SK-N-SH (cell line): ENCODE measurements at regions not wholly inside any gene's neighbourhood (a gene's known extent, or its start where the extent isn't known, plus 50 kb on each side); places are given as distances from the start of the nearest gene placed in this dataset.

Experiments used
- CTCF ChIA-PET: fragments of 300-600, 350-600 bp; formaldehyde crosslinking; extraction: SDS; loops from one replicate; lab custom pipeline; 2021; lab: Yijun Ruan, JAX
- POLR2A ChIA-PET: fragments of 350-600 bp; sonication (Branson Sonifier 250); formaldehyde crosslinking; extraction: SDS; loops from one replicate; lab custom pipeline; 2020; ENCODE audit warnings: antibody characterized with exemption, inconsistent platforms; lab: Yijun Ruan, JAX
- DNase-seq: peaks from one replicate; pipeline ENCODE4 v3.0.0; 2012
- H2AFZ ChIP-seq: fragments of 200-600 bp; sonication (generic); 2 replicates; pipeline ENCODE4 v1.8.1; 2016; ENCODE audit warnings: antibody characterized with exemption, mild to moderate bottlenecking, low read depth
- H3F3A ChIP-seq: fragments of 200-600 bp; sonication (generic); replicated peaks from 2 replicates; pipeline ENCODE3; 2016; ENCODE audit warnings: antibody characterized with exemption, mild to moderate bottlenecking; ENCODE audit not compliant: insufficient read depth
- H3K27ac ChIP-seq, 2 experiments: fragments of 200-500 bp in 1 of 2; fragments of 200-600 bp in 1 of 2; sonication (Bioruptor generic) in 1 of 2; sonication (generic), shearing (Covaris generic) in 1 of 2; 2 replicates each; pipeline versions ENCODE4 v1.5.1 to v1.6.1; 2014 to 2016; ENCODE audit warnings: low read depth in 2 of 2, inconsistent platforms in 1 of 2, low read length in 1 of 2, mild to moderate bottlenecking in 1 of 2, mixed read lengths in 1 of 2
- H3K27me3 ChIP-seq: fragments of 200-600 bp; sonication (generic), shearing (Covaris generic); 2 replicates; pipeline ENCODE4 v1.6.1; 2016; ENCODE audit warnings: mixed run types; ENCODE audit not compliant: insufficient read depth
- H3K36me3 ChIP-seq, 2 experiments: fragments of 200-500 bp in 1 of 2; fragments of 200-600 bp in 1 of 2; sonication (Bioruptor generic) in 1 of 2; sonication (generic) in 1 of 2; replicated peaks in 1 of 2; 2 replicates each; pipeline versions ENCODE3 to v1.5.1; 2014 to 2016; ENCODE audit warnings: low read length in 1 of 2, mild to moderate bottlenecking in 1 of 2; ENCODE audit not compliant: insufficient read depth in 2 of 2, control insufficient read depth in 1 of 2
- H3K4me1 ChIP-seq, 2 experiments: fragments of 200-500 bp in 1 of 2; fragments of 200-600 bp in 1 of 2; sonication (Bioruptor generic) in 1 of 2; sonication (generic), shearing (Covaris generic) in 1 of 2; 2 replicates each; pipeline versions ENCODE4 v1.5.1 to v1.6.1; 2014 to 2016; ENCODE audit warnings: low read depth in 1 of 2, low read length in 1 of 2, mixed run types in 1 of 2; ENCODE audit not compliant: insufficient read depth in 2 of 2, control insufficient read depth in 1 of 2
- H3K4me2 ChIP-seq: fragments of 200-600 bp; sonication (generic), shearing (Covaris generic); 2 replicates; pipeline ENCODE4 v1.6.1; 2017; ENCODE audit warnings: mixed run types
- H3K4me3 ChIP-seq, 2 experiments: fragments of 200-500 bp in 1 of 2; fragments of 200-600 bp in 1 of 2; sonication (Bioruptor generic) in 1 of 2; sonication (generic), shearing (Covaris generic) in 1 of 2; 2 replicates each; pipeline versions ENCODE4 v1.5.1 to v1.8.1; 2014 to 2016; ENCODE audit warnings: low read depth in 2 of 2, inconsistent platforms in 1 of 2, low read length in 1 of 2, mild to moderate bottlenecking in 1 of 2, mixed read lengths in 1 of 2, moderate library complexity in 1 of 2
- H3K79me2 ChIP-seq: fragments of 200-600 bp; sonication (generic); 2 replicates; pipeline ENCODE4 v1.8.1; 2017; ENCODE audit warnings: mild to moderate bottlenecking; ENCODE audit not compliant: insufficient read depth
- H3K9ac ChIP-seq: fragments of 200-600 bp; sonication (generic); 2 replicates; pipeline ENCODE4 v1.6.1; 2017; ENCODE audit warnings: mixed run types
- H3K9me2 ChIP-seq: fragments of 200-600 bp; sonication (generic); 2 replicates; pipeline ENCODE4 v1.6.1; 2017; ENCODE audit warnings: mixed run types
- H3K9me3 ChIP-seq: fragments of 200-600 bp; sonication (generic); 2 replicates; pipeline ENCODE4 v1.6.1; 2017; ENCODE audit warnings: mixed run types, mild to moderate bottlenecking, moderate library complexity
- H4K20me1 ChIP-seq: fragments of 200-600 bp; sonication (generic); 2 replicates; pipeline ENCODE4 v1.6.1; 2017; ENCODE audit warnings: mild to moderate bottlenecking, mixed run types; ENCODE audit not compliant: insufficient read depth
- CHD2 ChIP-seq: fragments of 150-350 bp; IDR thresholded peaks from 2 replicates; pipeline ENCODE4 v1.6.1; 2018; ENCODE audit warnings: low read length; ENCODE audit not compliant: partially characterized antibody
- EP300 ChIP-seq, 2 experiments: IDR thresholded peaks; 2 replicates each; pipeline versions ENCODE4 v1.4.0 to v1.6.1; 2012; ENCODE audit warnings: borderline replicate concordance in 1 of 2, low read depth in 1 of 2, low read length in 1 of 2
- GABPA ChIP-seq: IDR thresholded peaks from 2 replicates; pipeline ENCODE4 v1.4.0; 2012; ENCODE audit warnings: low read depth, mild to moderate bottlenecking
- JUND ChIP-seq: IDR thresholded peaks from 2 replicates; pipeline ENCODE4 v1.4.0; 2012
- MEF2A ChIP-seq: IDR thresholded peaks from 2 replicates; pipeline ENCODE4 v1.4.0; 2012; ENCODE audit warnings: low read depth, borderline replicate concordance
- NFIC ChIP-seq: IDR thresholded peaks from 2 replicates; pipeline ENCODE4 v1.4.0; 2012; ENCODE audit warnings: borderline replicate concordance
- RAD21 ChIP-seq: IDR thresholded peaks from 2 replicates; pipeline ENCODE4 v1.6.1; 2012; ENCODE audit warnings: mild to moderate bottlenecking, low read length
- RCOR1 ChIP-seq: fragments of 150-350 bp; IDR thresholded peaks from 2 replicates; pipeline ENCODE4 v1.6.1; 2017; ENCODE audit warnings: antibody characterized with exemption, low read length
- RFX5 ChIP-seq: IDR thresholded peaks from 2 replicates; pipeline ENCODE4 v1.6.1; 2012; ENCODE audit warnings: mild to moderate bottlenecking, improper control_type of control experiment, low read length
- RXRA ChIP-seq: IDR thresholded peaks from 2 replicates; pipeline ENCODE4 v1.4.0; 2012; ENCODE audit warnings: low read depth, mild to moderate bottlenecking, borderline replicate concordance
- SMC3 ChIP-seq: IDR thresholded peaks from 2 replicates; pipeline ENCODE4 v1.6.1; 2012; ENCODE audit warnings: low read depth, low read length, improper control_type of control experiment
- TCF12 ChIP-seq: IDR thresholded peaks from 2 replicates; pipeline ENCODE4 v1.4.0; 2012
- TEAD4 ChIP-seq: IDR thresholded peaks from 2 replicates; pipeline ENCODE4 v1.4.0; 2012; ENCODE audit warnings: mild to moderate bottlenecking, borderline replicate concordance; ENCODE audit not compliant: insufficient read depth
- YY1 ChIP-seq: IDR thresholded peaks from 2 replicates; pipeline ENCODE4 v1.4.0; 2012; ENCODE audit warnings: low read depth, mild to moderate bottlenecking
- WGBS: methylation state at CpG from one replicate; pipeline ENCODE4 v1.1.6; 2017; ENCODE audit warnings: low lambda C conversion rate; 5-methylcytosine and 5-hydroxymethylcytosine counted together
- TF ChIP-seq, protein P1 (sequence below): IDR thresholded peaks from 2 replicates; pipeline ENCODE4 v1.4.0; 2012; ENCODE audit warnings: low read depth, borderline replicate concordance
- TF ChIP-seq, protein P2 (sequence below): fragments of 200-600 bp; sonication (generic); IDR thresholded peaks from 2 replicates; pipeline ENCODE4 v1.6.1; 2017; ENCODE audit warnings: antibody characterized with exemption, mild to moderate bottlenecking, moderate library complexity
- TF ChIP-seq, protein P3 (sequence below): IDR thresholded peaks from 2 replicates; pipeline ENCODE4; 2012
- TF ChIP-seq, protein P4 (sequence below): IDR thresholded peaks from 2 replicates; pipeline ENCODE4 v1.6.1; 2012; ENCODE audit warnings: mild to moderate bottlenecking, low read depth, low read length, moderate library complexity

DNA sequence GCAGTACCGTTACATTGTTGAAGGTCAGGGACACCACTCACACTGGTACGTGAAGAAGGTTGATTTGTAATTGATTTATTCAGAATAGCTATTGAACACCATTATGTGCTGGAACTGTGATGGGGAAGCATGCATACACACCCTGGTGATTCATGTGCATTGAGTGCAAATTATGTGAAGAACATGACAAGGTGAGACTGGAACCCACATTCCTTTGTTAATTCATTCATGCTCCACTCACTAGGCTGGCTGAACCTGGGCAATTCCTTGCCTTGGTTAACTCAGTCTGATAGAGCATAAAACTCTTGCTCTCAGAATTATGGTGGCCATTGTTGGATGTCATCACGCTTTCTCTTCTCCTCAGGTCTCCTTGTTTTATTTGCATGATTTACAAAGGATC lies 67.3 kb upstream of the TPK1 start:
- Histone ChIP-seq H3K79me2 (no peaks in the 10 kb centered on the region), H3K4me3 (no peak overlapping the region), H3K4me1 (no peaks in the 10 kb centered on the region), H3K36me3 (no peaks in the 10 kb centered on the region), H3K27me3 (no peaks in the 10 kb centered on the region), H2AFZ (no peak overlapping the region), H3F3A (no peaks in the 10 kb centered on the region), H3K4me2 (no peak overlapping the region), H3K9me3 (no peaks in the 10 kb centered on the region), H4K20me1 (no peaks in the 10 kb centered on the region), H3K9me2 (no peaks in the 10 kb centered on the region), H3K9ac (no peak overlapping the region), H3K27ac (no peak overlapping the region)
- ChIA-PET POLR2A (no interaction called here), CTCF (no interaction called here)
- DNase-seq: no peak
- no peak for TF ChIP-seq SMC3
- TF ChIP-seq, protein P1, sequence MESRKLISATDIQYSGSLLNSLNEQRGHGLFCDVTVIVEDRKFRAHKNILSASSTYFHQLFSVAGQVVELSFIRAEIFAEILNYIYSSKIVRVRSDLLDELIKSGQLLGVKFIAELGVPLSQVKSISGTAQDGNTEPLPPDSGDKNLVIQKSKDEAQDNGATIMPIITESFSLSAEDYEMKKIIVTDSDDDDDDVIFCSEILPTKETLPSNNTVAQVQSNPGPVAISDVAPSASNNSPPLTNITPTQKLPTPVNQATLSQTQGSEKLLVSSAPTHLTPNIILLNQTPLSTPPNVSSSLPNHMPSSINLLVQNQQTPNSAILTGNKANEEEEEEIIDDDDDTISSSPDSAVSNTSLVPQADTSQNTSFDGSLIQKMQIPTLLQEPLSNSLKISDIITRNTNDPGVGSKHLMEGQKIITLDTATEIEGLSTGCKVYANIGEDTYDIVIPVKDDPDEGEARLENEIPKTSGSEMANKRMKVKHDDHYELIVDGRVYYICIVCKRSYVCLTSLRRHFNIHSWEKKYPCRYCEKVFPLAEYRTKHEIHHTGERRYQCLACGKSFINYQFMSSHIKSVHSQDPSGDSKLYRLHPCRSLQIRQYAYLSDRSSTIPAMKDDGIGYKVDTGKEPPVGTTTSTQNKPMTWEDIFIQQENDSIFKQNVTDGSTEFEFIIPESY: no peak
- TF ChIP-seq, protein P2, sequence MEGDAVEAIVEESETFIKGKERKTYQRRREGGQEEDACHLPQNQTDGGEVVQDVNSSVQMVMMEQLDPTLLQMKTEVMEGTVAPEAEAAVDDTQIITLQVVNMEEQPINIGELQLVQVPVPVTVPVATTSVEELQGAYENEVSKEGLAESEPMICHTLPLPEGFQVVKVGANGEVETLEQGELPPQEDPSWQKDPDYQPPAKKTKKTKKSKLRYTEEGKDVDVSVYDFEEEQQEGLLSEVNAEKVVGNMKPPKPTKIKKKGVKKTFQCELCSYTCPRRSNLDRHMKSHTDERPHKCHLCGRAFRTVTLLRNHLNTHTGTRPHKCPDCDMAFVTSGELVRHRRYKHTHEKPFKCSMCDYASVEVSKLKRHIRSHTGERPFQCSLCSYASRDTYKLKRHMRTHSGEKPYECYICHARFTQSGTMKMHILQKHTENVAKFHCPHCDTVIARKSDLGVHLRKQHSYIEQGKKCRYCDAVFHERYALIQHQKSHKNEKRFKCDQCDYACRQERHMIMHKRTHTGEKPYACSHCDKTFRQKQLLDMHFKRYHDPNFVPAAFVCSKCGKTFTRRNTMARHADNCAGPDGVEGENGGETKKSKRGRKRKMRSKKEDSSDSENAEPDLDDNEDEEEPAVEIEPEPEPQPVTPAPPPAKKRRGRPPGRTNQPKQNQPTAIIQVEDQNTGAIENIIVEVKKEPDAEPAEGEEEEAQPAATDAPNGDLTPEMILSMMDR: no peak
- no peak for TF ChIP-seq RFX5
- no peak for TF ChIP-seq TEAD4
- TF ChIP-seq GABPA: no peak
- TF ChIP-seq, protein P3, sequence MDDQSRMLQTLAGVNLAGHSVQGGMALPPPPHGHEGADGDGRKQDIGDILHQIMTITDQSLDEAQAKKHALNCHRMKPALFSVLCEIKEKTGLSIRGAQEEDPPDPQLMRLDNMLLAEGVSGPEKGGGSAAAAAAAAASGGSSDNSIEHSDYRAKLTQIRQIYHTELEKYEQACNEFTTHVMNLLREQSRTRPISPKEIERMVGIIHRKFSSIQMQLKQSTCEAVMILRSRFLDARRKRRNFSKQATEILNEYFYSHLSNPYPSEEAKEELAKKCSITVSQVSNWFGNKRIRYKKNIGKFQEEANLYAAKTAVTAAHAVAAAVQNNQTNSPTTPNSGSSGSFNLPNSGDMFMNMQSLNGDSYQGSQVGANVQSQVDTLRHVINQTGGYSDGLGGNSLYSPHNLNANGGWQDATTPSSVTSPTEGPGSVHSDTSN: no peak
- no peak for TF ChIP-seq TCF12
- TF ChIP-seq JUND: no peak
- no peak for TF ChIP-seq CHD2
- TF ChIP-seq RAD21: no peak
- TF ChIP-seq EP300 (IDR thresholded peaks at IDR 0.05; ENCODE audit: borderline replicate concordance in 1 of 2, low read depth in 1 of 2, low read length in 1 of 2): no peak
- 6% methylated on average over 3 of the region's 3 CpGs for WGBS

DNA sequence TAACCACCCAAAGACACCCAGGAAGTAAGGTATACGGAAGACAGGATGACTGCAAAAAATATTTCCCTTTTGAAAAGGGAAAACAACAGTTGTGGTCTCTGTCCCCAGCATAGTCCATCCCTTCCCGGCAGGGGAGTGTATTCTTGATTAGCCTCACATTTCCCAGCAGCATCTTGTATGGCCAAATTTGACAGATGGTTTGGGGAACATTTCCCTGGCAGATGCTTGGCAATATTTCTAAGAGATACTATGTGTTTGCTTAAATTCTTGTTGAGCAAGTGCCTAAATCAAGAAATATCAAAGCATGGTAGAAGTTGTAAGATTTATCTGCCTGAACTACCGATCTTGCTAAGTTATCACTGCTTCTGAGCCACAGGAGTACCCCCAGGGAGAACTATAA lies 56.9 kb upstream of the TPK1 start:
- CTCF ChIA-PET: interaction anchor here (0.7 kb wide), 1 partner anchor 205 kb away, joined by 3 read pairs; no protein-coding TSS in a partner anchor
- 4% methylated on average over 3 of the region's 3 CpGs for WGBS
- TF ChIP-seq RFX5 (no peak), SMC3 (no peak), CHD2 (no peak), GABPA (no peak), RXRA (no peak), YY1 (no peak), RCOR1 (no peak), NFIC (no peak), RAD21 (no peak), MEF2A (no peak)
- TF ChIP-seq, protein P1: no peak
- TF ChIP-seq, protein P4, sequence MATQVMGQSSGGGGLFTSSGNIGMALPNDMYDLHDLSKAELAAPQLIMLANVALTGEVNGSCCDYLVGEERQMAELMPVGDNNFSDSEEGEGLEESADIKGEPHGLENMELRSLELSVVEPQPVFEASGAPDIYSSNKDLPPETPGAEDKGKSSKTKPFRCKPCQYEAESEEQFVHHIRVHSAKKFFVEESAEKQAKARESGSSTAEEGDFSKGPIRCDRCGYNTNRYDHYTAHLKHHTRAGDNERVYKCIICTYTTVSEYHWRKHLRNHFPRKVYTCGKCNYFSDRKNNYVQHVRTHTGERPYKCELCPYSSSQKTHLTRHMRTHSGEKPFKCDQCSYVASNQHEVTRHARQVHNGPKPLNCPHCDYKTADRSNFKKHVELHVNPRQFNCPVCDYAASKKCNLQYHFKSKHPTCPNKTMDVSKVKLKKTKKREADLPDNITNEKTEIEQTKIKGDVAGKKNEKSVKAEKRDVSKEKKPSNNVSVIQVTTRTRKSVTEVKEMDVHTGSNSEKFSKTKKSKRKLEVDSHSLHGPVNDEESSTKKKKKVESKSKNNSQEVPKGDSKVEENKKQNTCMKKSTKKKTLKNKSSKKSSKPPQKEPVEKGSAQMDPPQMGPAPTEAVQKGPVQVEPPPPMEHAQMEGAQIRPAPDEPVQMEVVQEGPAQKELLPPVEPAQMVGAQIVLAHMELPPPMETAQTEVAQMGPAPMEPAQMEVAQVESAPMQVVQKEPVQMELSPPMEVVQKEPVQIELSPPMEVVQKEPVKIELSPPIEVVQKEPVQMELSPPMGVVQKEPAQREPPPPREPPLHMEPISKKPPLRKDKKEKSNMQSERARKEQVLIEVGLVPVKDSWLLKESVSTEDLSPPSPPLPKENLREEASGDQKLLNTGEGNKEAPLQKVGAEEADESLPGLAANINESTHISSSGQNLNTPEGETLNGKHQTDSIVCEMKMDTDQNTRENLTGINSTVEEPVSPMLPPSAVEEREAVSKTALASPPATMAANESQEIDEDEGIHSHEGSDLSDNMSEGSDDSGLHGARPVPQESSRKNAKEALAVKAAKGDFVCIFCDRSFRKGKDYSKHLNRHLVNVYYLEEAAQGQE: no peak

More for the DNA sequence above, 56.9 kb upstream of the TPK1 start:
- no peaks in the 10 kb centered on the region for H3K79me2 ChIP-seq
- H3K27ac ChIP-seq: no peak overlapping the region
- no peak overlapping the region for H3K4me3 ChIP-seq
- no peak overlapping the region for H2AFZ ChIP-seq
- H3K9ac ChIP-seq: no peak overlapping the region
- POLR2A ChIA-PET: no interaction called here
- no peak for DNase-seq
- H4K20me1 ChIP-seq: no peaks in the 10 kb centered on the region
- no peaks in the 10 kb centered on the region for H3K4me1 ChIP-seq
- H3K4me2 ChIP-seq: no peak overlapping the region
- H3K27me3 ChIP-seq: no peaks in the 10 kb centered on the region
- no peaks in the 10 kb centered on the region for H3F3A ChIP-seq
- no peaks in the 10 kb centered on the region for H3K9me3 ChIP-seq
- H3K9me2 ChIP-seq: no peaks in the 10 kb centered on the region
- no peaks in the 10 kb centered on the region for H3K36me3 ChIP-seq
